ENCODE measurements at regions not wholly inside any gene's neighbourhood (a gene's known extent, or its start where the extent isn't known, plus 50 kb on each side); places are given as distances from the start of the nearest gene placed in this dataset.
"Not testable (repeated sequence)": the region's sequence is repeated elsewhere in the genome, so short reads cannot be mapped to it uniquely, and the experiment has no call there.

DNA sequence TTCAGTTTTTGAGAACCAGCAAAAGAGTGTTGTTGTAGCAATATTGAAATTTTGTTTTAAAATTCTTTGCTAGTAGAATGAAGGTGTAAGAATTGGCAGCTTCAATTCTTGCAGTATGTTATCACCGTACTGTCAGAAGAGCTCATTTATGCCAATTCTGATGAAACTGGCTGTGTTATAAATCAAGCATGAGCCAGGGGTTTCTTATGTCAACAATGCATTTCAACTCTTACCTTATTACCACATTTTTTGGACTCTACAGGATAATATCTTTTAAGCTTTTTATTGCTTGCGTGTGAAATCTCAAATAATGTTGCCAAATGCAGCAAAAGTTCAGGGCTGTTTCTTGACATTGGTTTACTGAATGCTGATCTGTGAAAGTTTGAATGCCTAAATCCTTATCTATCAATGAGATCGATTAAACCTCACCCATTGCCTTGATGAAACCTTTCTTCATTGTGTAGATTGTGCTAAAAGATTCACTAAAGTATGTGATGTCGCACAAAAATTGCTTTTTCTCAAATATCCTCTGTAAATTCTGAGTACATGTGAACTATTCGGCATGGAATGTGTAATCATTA is 1389.3 kb upstream of the ZEB2 start:
- Mint-ChIP-seq H3K27me3 (ENCODE audit: low read depth) (no peaks in the 10 kb centered on the region), H3K9me3 (no peaks in the 10 kb centered on the region), H3K4me3 (no peak overlapping the region), H3K36me3 (ENCODE audit: low read depth) (no peaks in the 10 kb centered on the region), H3K4me1 (ENCODE audit: low read depth) (no peaks in the 10 kb centered on the region), H3K27ac (no peak overlapping the region)

GRCh38 chr2:145906354-145906753 is 1386.4 kb upstream of the ZEB2 start:
- H3K36me3 Mint-ChIP-seq (ENCODE audit: low read depth) = no peaks in the 10 kb centered on the region
- H3K27ac Mint-ChIP-seq = no peak overlapping the region
- H3K4me1 Mint-ChIP-seq (ENCODE audit: low read depth) = no peaks in the 10 kb centered on the region
- H3K9me3 Mint-ChIP-seq = no peaks in the 10 kb centered on the region
- H3K27me3 Mint-ChIP-seq (ENCODE audit: low read depth) = no peaks in the 10 kb centered on the region
- H3K4me3 Mint-ChIP-seq = no peak overlapping the region

DNA sequence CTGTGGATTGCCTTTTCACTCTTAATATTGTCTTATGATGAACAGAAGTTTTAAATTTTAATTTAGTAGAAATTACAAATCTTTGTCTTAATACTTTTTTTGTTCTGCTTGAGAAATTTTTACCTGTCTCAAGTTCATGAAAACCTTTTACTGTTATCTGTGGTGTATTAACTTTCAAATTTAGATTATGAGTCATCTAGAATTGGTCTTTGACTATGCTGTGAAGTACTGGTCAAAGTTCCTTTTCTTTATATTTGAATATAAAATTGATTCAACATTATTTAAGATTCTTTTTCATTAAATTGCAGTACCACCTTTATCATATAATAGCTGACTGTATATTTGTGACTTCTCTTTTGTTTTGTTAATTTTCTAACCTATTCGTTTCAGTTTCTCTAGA is 1385.5 kb upstream of the ZEB2 start:
- Mint-ChIP-seq H3K27ac (no peak overlapping the region), H3K4me1 (ENCODE audit: low read depth) (no peaks in the 10 kb centered on the region), H3K9me3 (no peaks in the 10 kb centered on the region), H3K4me3 (no peak overlapping the region), H3K27me3 (ENCODE audit: low read depth) (no peaks in the 10 kb centered on the region), H3K36me3 (ENCODE audit: low read depth) (no peaks in the 10 kb centered on the region)

DNA sequence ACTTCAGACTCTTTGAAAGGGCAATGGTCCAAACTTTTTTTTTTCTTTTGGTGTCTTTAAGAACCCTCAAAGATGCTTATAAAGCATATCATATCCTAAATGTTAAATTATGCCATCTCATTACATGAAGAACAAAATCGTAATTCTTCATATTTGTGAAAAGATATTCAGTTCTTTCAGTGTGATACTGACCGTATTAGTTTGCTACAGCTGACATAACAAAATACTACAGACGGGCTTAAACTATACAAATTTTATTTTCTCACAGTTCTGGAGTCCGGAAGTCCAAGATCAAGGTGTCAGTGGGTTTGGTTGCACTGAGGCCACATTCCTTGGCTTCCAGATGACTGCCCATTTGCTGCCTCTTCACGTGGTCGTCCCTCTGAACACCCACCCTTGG is 1377.2 kb upstream of the ZEB2 start:
- no peaks in the 10 kb centered on the region for H3K9me3 Mint-ChIP-seq
- H3K4me3 Mint-ChIP-seq = no peak overlapping the region
- no peaks in the 10 kb centered on the region for H3K4me1 Mint-ChIP-seq (ENCODE audit: low read depth)
- H3K27me3 Mint-ChIP-seq (ENCODE audit: low read depth) = no peaks in the 10 kb centered on the region
- no peak overlapping the region for H3K27ac Mint-ChIP-seq
- no peaks in the 10 kb centered on the region for H3K36me3 Mint-ChIP-seq (ENCODE audit: low read depth)

GRCh38 chr2:145887915-145888314 is 1368.0 kb upstream of the ZEB2 start:
- no peaks in the 10 kb centered on the region for H3K9me3 Mint-ChIP-seq

GRCh38 chr2:145880997-145881396 is 1361.1 kb upstream of the ZEB2 start:
- not testable (repeated sequence) for H3K27me3 Mint-ChIP-seq (ENCODE audit: low read depth); H3K4me1 Mint-ChIP-seq (ENCODE audit: low read depth); H3K27ac Mint-ChIP-seq; H3K9me3 Mint-ChIP-seq; H3K36me3 Mint-ChIP-seq (ENCODE audit: low read depth); H3K4me3 Mint-ChIP-seq

More at GRCh38 chr2:145887915-145888314, 1368.0 kb upstream of the ZEB2 start:
- H3K4me3 Mint-ChIP-seq = no peak overlapping the region
- no peak overlapping the region for H3K27ac Mint-ChIP-seq
- no peaks in the 10 kb centered on the region for H3K36me3 Mint-ChIP-seq (ENCODE audit: low read depth)
- no peaks in the 10 kb centered on the region for H3K4me1 Mint-ChIP-seq (ENCODE audit: low read depth)
- no peaks in the 10 kb centered on the region for H3K27me3 Mint-ChIP-seq (ENCODE audit: low read depth)

DNA sequence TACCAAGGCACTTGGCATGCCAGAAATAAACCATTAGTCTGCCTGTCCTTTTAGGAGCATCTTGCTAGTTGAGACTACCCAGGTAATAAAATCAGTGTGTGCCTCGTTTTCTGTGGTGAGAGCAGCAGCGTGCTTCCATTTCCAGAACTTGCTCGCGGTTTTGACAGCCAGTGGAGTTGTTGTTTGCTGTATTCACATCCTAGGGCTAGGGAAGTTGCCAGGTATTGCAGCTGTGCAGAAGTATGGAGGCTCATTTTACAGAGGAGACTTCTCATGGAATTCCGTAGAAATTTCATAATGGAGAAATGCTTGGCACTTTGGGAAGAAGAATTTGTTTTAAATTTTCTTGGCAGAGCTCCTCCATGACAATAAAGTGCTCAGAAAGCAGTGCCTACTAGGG is 1355.1 kb upstream of the ZEB2 start:
- Mint-ChIP-seq H3K9me3 (no peaks in the 10 kb centered on the region), H3K27ac (no peak overlapping the region), H3K4me3 (no peak overlapping the region), H3K4me1 (ENCODE audit: low read depth) (no peaks in the 10 kb centered on the region), H3K36me3 (ENCODE audit: low read depth) (no peaks in the 10 kb centered on the region), H3K27me3 (ENCODE audit: low read depth) (no peaks in the 10 kb centered on the region)

- Mint-ChIP-seq H3K27ac (no peak overlapping the region), H3K4me1 (ENCODE audit: low read depth) (no peaks in the 10 kb centered on the region)
Measured at GRCh38 chr2:145874466-145874865, 1354.5 kb upstream of the ZEB2 start.

DNA sequence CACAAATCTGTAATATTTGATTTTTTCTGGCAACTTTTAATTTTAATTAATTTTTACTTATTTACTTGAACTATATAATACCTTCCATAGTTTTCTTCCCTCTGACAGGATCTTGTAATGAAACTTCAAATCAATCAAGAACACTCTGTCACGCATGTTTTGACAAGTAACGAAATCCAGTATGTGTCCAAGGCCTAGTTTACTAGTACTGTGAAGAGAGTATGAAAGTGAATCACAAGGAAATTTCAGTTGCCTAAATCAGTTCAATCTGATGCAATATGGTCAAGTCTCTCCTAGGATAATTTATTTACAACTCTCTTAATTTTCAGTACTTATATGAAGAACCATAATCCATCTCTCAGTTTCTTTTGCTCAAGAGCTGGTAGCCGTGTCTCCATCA is 1344.6 kb upstream of the ZEB2 start:
- H3K36me3 Mint-ChIP-seq (ENCODE audit: low read depth) = no peaks in the 10 kb centered on the region
- no peak overlapping the region for H3K27ac Mint-ChIP-seq
- no peaks in the 10 kb centered on the region for H3K27me3 Mint-ChIP-seq (ENCODE audit: low read depth)
- no peaks in the 10 kb centered on the region for H3K9me3 Mint-ChIP-seq
- no peak overlapping the region for H3K4me3 Mint-ChIP-seq
- H3K4me1 Mint-ChIP-seq (ENCODE audit: low read depth) = no peaks in the 10 kb centered on the region

More at GRCh38 chr2:145874466-145874865, 1354.5 kb upstream of the ZEB2 start:
- no peaks in the 10 kb centered on the region for H3K36me3 Mint-ChIP-seq (ENCODE audit: low read depth)
- no peaks in the 10 kb centered on the region for H3K9me3 Mint-ChIP-seq
- H3K27me3 Mint-ChIP-seq (ENCODE audit: low read depth) = no peaks in the 10 kb centered on the region
- H3K4me3 Mint-ChIP-seq = no peak overlapping the region

GRCh38 chr2:145861940-145862339 is 1342.0 kb upstream of the ZEB2 start:
- Mint-ChIP-seq H3K9me3 (no peaks in the 10 kb centered on the region), H3K4me3 (no peak overlapping the region), H3K36me3 (ENCODE audit: low read depth) (no peaks in the 10 kb centered on the region), H3K27ac (no peak overlapping the region), H3K4me1 (ENCODE audit: low read depth) (no peaks in the 10 kb centered on the region), H3K27me3 (ENCODE audit: low read depth) (no peaks in the 10 kb centered on the region)

- Mint-ChIP-seq H3K4me3 (no peak overlapping the region), H3K36me3 (ENCODE audit: low read depth) (no peaks in the 10 kb centered on the region), H3K27me3 (ENCODE audit: low read depth) (no peaks in the 10 kb centered on the region), H3K4me1 (ENCODE audit: low read depth) (no peaks in the 10 kb centered on the region), H3K9me3 (no peaks in the 10 kb centered on the region), H3K27ac (no peak overlapping the region)
Measured at GRCh38 chr2:145860083-145860482, 1340.2 kb upstream of the ZEB2 start.

DNA sequence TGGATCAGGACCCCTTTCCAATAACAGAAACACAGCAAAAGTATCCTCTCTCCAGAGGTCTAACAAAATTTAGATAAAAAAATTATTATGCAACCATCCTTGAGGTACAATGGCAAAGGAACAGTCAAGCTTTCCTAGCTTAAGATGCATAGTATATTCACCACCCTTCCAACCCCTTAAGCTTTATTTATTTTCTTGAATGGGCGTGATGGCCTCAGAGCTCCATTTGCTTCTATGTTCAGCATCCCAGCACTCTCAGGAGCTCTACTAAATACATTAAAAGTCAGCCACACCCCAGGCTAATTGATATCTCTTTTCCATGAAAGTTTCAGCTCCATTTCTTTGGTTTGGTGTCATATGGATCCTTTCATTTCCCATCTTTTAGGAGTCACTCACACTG is 1335.2 kb upstream of the ZEB2 start:
- no peaks in the 10 kb centered on the region for H3K9me3 Mint-ChIP-seq

GRCh38 chr2:145854039-145854755 is 1334.3 kb upstream of the ZEB2 start:
- no peaks in the 10 kb centered on the region for H3K4me1 Mint-ChIP-seq (ENCODE audit: low read depth)
- no peaks in the 10 kb centered on the region for H3K9me3 Mint-ChIP-seq
- H3K27ac Mint-ChIP-seq = no peak overlapping the region
- no peaks in the 10 kb centered on the region for H3K36me3 Mint-ChIP-seq (ENCODE audit: low read depth)
- H3K27me3 Mint-ChIP-seq (ENCODE audit: low read depth) = no peaks in the 10 kb centered on the region
- no peak overlapping the region for H3K4me3 Mint-ChIP-seq

More for the DNA sequence above, 1335.2 kb upstream of the ZEB2 start:
- Mint-ChIP-seq H3K4me1 (ENCODE audit: low read depth) (no peaks in the 10 kb centered on the region), H3K27ac (no peak overlapping the region), H3K4me3 (no peak overlapping the region), H3K27me3 (ENCODE audit: low read depth) (no peaks in the 10 kb centered on the region), H3K36me3 (ENCODE audit: low read depth) (no peaks in the 10 kb centered on the region)

DNA sequence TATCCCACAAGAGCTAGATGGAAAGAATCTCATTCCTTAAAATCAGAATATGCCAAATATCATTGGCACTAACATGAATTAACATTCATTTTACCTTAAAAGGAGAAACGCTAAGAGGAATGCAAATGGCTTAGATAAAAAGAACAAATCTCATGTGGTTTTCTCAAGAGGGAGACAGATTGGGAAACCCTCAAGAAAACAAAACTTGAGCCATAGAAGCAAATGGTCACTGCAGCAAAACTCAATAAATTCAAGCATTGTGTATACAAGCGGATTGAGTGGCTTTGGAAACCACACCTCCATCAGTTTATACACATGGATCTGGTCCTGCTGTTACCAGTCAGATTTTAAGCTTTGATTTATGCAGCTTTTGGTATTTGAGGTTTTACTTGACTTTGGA is 1331.8 kb upstream of the ZEB2 start:
- no peaks in the 10 kb centered on the region for H3K4me1 Mint-ChIP-seq (ENCODE audit: low read depth)
- no peaks in the 10 kb centered on the region for H3K27me3 Mint-ChIP-seq (ENCODE audit: low read depth)
- no peaks in the 10 kb centered on the region for H3K9me3 Mint-ChIP-seq
- no peaks in the 10 kb centered on the region for H3K36me3 Mint-ChIP-seq (ENCODE audit: low read depth)
- no peak overlapping the region for H3K4me3 Mint-ChIP-seq
- no peak overlapping the region for H3K27ac Mint-ChIP-seq

GRCh38 chr2:145849466-145849865 is 1329.5 kb upstream of the ZEB2 start:
- H3K36me3 Mint-ChIP-seq (ENCODE audit: low read depth) = no peaks in the 10 kb centered on the region
- H3K9me3 Mint-ChIP-seq = no peaks in the 10 kb centered on the region
- no peak overlapping the region for H3K27ac Mint-ChIP-seq

More at GRCh38 chr2:145849466-145849865, 1329.5 kb upstream of the ZEB2 start:
- Mint-ChIP-seq H3K4me3 (no peak overlapping the region), H3K4me1 (ENCODE audit: low read depth) (no peaks in the 10 kb centered on the region), H3K27me3 (ENCODE audit: low read depth) (no peaks in the 10 kb centered on the region)

Measured in T-helper 1 cell treated with Interleukin-12 subunit alpha and Interleukin-12 subunit beta and Interleukin-4 antibody, amounts not matched to agents 30 μg/mL and 1 μg/mL, for 36 hours (primary cell).